ENCODE measurements at regions not wholly inside any gene's neighbourhood (a gene's known extent, or its start where the extent isn't known, plus 50 kb on each side); places are given as distances from the start of the nearest gene placed in this dataset.

- H3K4me3 ChIP-seq (ENCODE audit: low read depth, low read length) = no peak overlapping the region
- no peak for TF ChIP-seq CTCF (IDR thresholded peaks at IDR 0.05; ENCODE audit: borderline replicate concordance, insufficient read depth, low read depth, low read length)
Observed at GRCh38 chr11:28696591-28696990, 588.4 kb downstream of the METTL15 start.

DNA sequence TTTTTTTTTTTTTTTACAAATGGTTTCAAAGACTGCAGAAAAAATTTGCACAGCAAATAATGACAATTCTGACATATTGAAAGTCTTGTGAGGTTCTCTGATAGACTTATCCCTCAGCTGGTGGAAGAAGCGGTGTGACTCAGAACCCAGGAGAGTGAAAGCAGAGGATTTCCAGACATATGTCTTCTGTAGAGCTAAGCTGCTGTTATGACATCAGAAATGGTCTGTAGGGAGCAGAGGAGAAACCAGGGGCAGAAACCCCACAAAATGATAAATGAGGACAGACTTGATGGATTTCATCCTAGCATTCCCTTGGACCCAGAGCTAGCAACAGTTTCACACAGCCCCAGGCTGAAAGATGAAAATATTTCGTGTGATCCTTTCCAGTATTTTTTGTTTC, 582.6 kb downstream of the METTL15 start:
- no peak for TF ChIP-seq CTCF (IDR thresholded peaks at IDR 0.05; ENCODE audit: borderline replicate concordance, insufficient read depth, low read depth, low read length)
- H3K4me3 ChIP-seq (ENCODE audit: low read depth, low read length) = no peak overlapping the region

DNA sequence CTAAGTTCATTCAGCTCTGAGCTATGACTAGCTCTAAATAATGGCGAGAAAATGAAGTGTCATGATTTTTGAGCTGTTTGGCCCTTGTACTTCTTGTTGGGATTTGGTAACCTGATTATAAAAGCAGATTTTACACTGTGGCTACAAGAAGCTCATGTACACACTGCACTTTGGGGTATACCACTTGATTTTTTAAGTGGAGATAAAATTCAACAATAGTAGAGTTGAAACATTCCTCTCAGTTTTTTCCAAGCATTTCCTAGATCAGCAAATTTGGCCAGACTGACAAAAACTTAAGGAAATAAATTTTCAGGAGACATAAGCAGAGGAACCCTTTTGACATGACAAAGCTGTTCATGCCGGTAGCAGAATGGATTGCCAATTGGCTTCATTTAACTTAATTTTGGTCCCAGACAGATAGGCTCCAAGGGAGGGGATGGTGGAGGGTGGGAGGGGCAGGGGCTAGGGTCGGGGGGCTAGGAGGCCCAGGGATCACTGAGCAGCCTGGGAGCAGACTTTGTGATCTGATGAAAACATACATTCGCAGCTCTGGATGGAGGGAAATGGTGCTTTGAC, 575.9 kb downstream of the METTL15 start:
- H3K4me3 ChIP-seq (ENCODE audit: low read depth, low read length) = no peak overlapping the region
- no peak for TF ChIP-seq CTCF (IDR thresholded peaks at IDR 0.05; ENCODE audit: borderline replicate concordance, insufficient read depth, low read depth, low read length)

DNA sequence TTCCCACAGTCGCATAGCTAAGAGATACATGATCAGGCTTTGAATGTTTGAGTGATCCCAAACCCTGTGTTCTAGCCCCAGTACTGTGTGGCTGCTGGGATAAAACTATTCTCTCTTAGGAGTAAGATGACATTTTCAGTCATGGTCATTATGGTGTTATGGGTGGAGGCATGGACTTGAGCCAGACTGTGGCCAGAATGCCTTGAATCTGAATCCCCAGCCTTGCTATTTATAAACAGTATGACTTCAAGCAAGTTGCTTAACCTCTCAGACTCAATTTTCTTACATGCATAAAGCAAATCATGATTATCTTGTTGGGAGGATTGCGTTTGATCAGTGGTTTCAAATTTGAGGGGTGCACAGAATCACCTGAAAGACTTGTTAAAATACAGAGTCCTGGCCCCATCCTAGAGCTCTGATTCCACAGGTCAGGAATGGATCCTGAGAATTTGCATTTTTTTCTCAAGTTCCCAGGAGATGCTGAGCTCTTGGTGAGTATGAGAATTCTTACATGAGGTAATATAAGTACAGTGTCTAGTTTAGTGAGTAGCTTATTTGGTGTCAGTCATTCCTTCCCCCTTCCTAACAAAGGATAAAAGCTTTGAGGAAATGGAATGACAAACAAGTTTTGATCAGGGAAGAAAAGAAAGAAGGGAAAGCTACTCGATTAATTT, 571.7 kb downstream of the METTL15 start:
- H3K4me3 ChIP-seq (ENCODE audit: low read depth, low read length) = no peak overlapping the region
- TF ChIP-seq CTCF (IDR thresholded peaks at IDR 0.05; ENCODE audit: borderline replicate concordance, insufficient read depth, low read depth, low read length) = no peak

DNA sequence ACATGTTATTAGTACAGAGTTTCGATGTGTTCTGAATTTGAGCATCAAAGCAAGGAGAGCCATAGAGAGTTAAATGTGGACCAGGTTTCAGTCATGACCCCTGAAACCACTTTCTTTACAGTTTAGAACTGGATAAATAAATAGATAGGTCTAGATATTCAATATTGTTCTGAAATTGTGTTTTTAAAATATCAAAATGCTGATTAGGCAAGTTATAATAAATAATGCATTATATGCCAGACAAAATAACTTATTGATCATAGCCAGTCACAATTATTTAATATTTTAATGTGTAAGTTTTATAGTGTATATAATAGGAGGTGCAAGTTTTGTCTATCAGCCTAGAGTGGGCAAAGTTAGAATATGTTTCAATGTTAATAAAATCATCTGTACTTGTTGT, 569.5 kb downstream of the METTL15 start:
- TF ChIP-seq CTCF (IDR thresholded peaks at IDR 0.05; ENCODE audit: borderline replicate concordance, insufficient read depth, low read depth, low read length) = no peak

GRCh38 chr11:28675183-28675582, 567.0 kb downstream of the METTL15 start:
- H3K4me3 ChIP-seq (ENCODE audit: low read depth, low read length) = no peak overlapping the region
- TF ChIP-seq CTCF (IDR thresholded peaks at IDR 0.05; ENCODE audit: borderline replicate concordance, insufficient read depth, low read depth, low read length) = no peak

More for the DNA sequence above, 569.5 kb downstream of the METTL15 start:
- no peak overlapping the region for H3K4me3 ChIP-seq (ENCODE audit: low read depth, low read length)

- H3K4me3 ChIP-seq (ENCODE audit: low read depth, low read length) = no peak overlapping the region
- TF ChIP-seq CTCF (IDR thresholded peaks at IDR 0.05; ENCODE audit: borderline replicate concordance, insufficient read depth, low read depth, low read length) = peak; percentile 35; the same call in 1 of the 2 replicates
Observed at GRCh38 chr11:28674433-28675103, 566.4 kb downstream of the METTL15 start.
